Osteoblast (primary cell): ENCODE measurements at regions not wholly inside any gene's neighbourhood (a gene's known extent, or its start where the extent isn't known, plus 50 kb on each side); places are given as distances from the start of the nearest gene placed in this dataset.

Source experiments
- DNase-seq: peaks from one replicate; pipeline ENCODE4 v3.0.0; 2011; ENCODE audit warnings: low spot score, mixed read lengths; ENCODE audit not compliant: insufficient read length; ENCODE audit errors: missing footprints
- H2AFZ ChIP-seq: 2 replicates; pipeline ENCODE4 v1.6.0; 2011; ENCODE audit warnings: mild to moderate bottlenecking, low read length
- H3K27ac ChIP-seq: 2 replicates; pipeline ENCODE4 v1.5.1; 2011; ENCODE audit warnings: mild to moderate bottlenecking, low read depth, low read length, moderate library complexity
- H3K27me3 ChIP-seq: 2 replicates; pipeline ENCODE4 v1.6.0; 2012; ENCODE audit warnings: mild to moderate bottlenecking, control low read depth, inconsistent platforms, low read length, moderate library complexity; ENCODE audit not compliant: insufficient read depth
- H3K36me3 ChIP-seq: 2 replicates; pipeline ENCODE4 v1.5.1; 2011; ENCODE audit warnings: mild to moderate bottlenecking, low read length, control low read depth, moderate library complexity; ENCODE audit not compliant: insufficient read depth
- H3K4me1 ChIP-seq: 2 replicates; pipeline ENCODE4 v1.5.1; 2011; ENCODE audit warnings: mild to moderate bottlenecking, low read length, control low read depth, moderate library complexity; ENCODE audit not compliant: insufficient read depth
- H3K4me2 ChIP-seq: 2 replicates; pipeline ENCODE4 v1.6.0; 2011; ENCODE audit warnings: mild to moderate bottlenecking, low read length; ENCODE audit not compliant: insufficient read depth
- H3K4me3 ChIP-seq: fragments of 200-600 bp; sonication (generic); 3 replicates; pipeline ENCODE4 v1.5.1; 2012; ENCODE audit warnings: mild to moderate bottlenecking, low read length, inconsistent platforms; ENCODE audit not compliant: insufficient read depth
- H3K79me2 ChIP-seq: 2 replicates; pipeline ENCODE4 v1.6.0; 2012; ENCODE audit warnings: mild to moderate bottlenecking, low read length, control low read depth, inconsistent platforms; ENCODE audit not compliant: insufficient read depth
- H3K9me3 ChIP-seq: 2 replicates; pipeline ENCODE4 v1.5.1; 2011; ENCODE audit warnings: low read depth, low read length, control low read depth
- H4K20me1 ChIP-seq: 2 replicates; pipeline ENCODE4 v1.6.0; 2012; ENCODE audit warnings: mild to moderate bottlenecking, low read length, control low read depth; ENCODE audit not compliant: insufficient read depth
- CTCF ChIP-seq: IDR thresholded peaks from 2 replicates; pipeline ENCODE4 v1.5.1; 2011; ENCODE audit warnings: mild to moderate bottlenecking, low read depth, low read length, moderate library complexity; ENCODE audit errors: extremely low read depth

DNA sequence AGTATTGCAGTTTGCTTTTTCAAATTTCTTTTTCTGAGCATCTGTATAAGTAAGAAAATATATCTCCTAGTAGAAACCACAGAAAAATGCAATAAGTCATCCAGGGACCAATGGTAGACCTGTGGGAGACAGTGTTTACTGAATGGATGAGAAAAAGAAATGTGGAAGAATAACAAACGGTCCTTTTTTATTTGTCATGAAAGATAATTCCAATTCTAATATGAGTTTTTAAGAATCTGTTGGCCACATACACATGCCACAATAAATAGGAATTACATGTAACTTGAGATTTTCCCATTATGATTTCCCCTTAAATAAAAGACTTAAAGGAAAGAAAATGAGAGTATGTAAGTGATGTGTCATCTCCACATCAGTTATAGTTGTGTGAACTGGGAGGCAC is 107.7 kb upstream of the RAB27B start:
- H3K27ac ChIP-seq, result no peak overlapping the region
- H3K36me3 ChIP-seq, result no peaks in the 10 kb centered on the region
- DNase-seq, result no peak
- H2AFZ ChIP-seq, result no peak overlapping the region
- peak overlapping the region; percentile 15 for H3K4me2 ChIP-seq
- H3K4me1 ChIP-seq, result peaks cover 11% of the 10 kb centered on the region
- H3K9me3 ChIP-seq, result no peaks in the 10 kb centered on the region
- no peak for TF ChIP-seq CTCF
- H3K27me3 ChIP-seq, result no peaks in the 10 kb centered on the region
- H3K79me2 ChIP-seq, result no peaks in the 10 kb centered on the region
- H4K20me1 ChIP-seq, result no peaks in the 10 kb centered on the region
- no peak overlapping the region for H3K4me3 ChIP-seq

DNA sequence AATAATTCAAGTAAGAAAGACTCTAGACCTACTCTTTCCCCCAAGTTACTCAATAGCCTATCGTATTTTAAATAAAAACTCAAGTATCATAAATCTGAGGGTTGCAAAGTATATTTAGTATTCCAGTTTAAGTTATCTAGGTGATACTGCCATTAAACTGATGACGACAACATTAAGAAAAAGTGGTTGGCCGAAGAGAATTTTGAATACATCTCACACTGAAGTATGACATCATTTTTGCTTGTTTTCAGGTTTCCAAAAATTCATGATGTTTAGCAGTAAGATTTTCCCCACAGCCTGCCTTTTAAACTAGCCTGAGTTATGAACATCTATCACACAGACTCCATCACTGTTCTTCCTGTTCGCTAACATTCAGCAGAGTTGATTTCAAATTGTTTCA is 102.1 kb upstream of the RAB27B start:
- Histone ChIP-seq H4K20me1 (no peaks in the 10 kb centered on the region), H2AFZ (no peak overlapping the region), H3K9me3 (no peaks in the 10 kb centered on the region), H3K36me3 (no peaks in the 10 kb centered on the region), H3K27ac (no peak overlapping the region), H3K79me2 (no peaks in the 10 kb centered on the region), H3K27me3 (no peaks in the 10 kb centered on the region), H3K4me1 (no peaks in the 10 kb centered on the region), H3K4me2 (no peak overlapping the region), H3K4me3 (no peak overlapping the region)
- no peak for DNase-seq
- no peak for TF ChIP-seq CTCF

DNA sequence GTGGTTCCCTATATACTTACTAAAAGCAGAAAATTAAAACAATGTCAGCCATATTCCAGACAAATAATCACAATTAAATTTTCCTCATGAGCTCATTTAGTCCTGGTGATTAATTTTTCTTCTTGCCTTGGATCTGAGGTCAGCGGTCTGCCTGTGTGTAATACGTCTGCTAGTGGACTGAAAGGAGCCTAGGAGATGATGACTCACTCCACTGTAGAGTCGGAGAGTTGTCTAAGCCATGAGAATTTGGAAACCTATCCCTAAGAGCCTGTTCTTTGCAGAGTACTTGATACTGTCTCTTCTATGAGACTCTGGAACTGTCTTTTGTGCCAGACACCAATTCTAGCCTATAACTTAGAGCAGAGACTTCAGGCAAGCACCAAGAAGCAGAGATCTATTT is 94.2 kb upstream of the RAB27B start:
- Histone ChIP-seq H2AFZ (peak overlapping the region; percentile 13), H3K9me3 (no peaks in the 10 kb centered on the region), H3K36me3 (no peaks in the 10 kb centered on the region), H3K4me3 (no peak overlapping the region), H3K27ac (peak overlapping the region; percentile 63), H3K27me3 (no peaks in the 10 kb centered on the region), H3K4me1 (peaks cover 25% of the 10 kb centered on the region), H3K4me2 (peak overlapping the region; percentile 35), H4K20me1 (no peaks in the 10 kb centered on the region), H3K79me2 (no peaks in the 10 kb centered on the region)
- TF ChIP-seq CTCF, result no peak
- no peak for DNase-seq

- Histone ChIP-seq H3K27ac (no peak overlapping the region), H3K4me2 (no peak overlapping the region), H3K36me3 (no peaks in the 10 kb centered on the region), H3K4me1 (peaks cover 49% of the 10 kb centered on the region), H4K20me1 (no peaks in the 10 kb centered on the region), H3K4me3 (no peak overlapping the region), H3K79me2 (no peaks in the 10 kb centered on the region), H3K9me3 (no peaks in the 10 kb centered on the region), H3K27me3 (no peaks in the 10 kb centered on the region), H2AFZ (no peak overlapping the region)
- no peak for TF ChIP-seq CTCF
- DNase-seq, result no peak
These were observed 91.3 kb upstream of the RAB27B start for GRCh38 chr18:54736981-54737380.
